ENCODE measurements at regions not wholly inside any gene's neighbourhood (a gene's known extent, or its start where the extent isn't known, plus 50 kb on each side); places are given as distances from the start of the nearest gene placed in this dataset.

DNA sequence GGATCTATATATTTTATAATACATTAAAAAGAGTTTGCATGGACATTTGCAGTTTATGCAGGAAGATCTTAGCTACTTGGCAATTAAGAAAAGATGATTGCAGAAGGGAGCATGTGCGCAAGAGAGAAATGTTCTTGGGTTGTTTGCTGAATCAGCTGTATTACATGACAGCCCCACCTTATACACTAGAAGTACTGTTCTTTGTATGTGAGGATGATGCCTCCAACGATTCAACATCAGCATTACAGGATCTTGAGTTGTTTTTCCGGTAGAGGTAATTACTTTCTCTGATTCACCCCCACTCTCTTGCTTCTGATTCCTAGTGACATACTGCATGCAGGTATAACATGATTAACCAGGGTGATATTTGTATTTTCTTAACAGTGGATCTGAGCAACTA is 140.8 kb downstream of the PCDH7 start:
- no peaks in the 10 kb centered on the region for H3K9me3 Mint-ChIP-seq (ENCODE audit: unreplicated experiment)
- TF ChIP-seq, protein P1, sequence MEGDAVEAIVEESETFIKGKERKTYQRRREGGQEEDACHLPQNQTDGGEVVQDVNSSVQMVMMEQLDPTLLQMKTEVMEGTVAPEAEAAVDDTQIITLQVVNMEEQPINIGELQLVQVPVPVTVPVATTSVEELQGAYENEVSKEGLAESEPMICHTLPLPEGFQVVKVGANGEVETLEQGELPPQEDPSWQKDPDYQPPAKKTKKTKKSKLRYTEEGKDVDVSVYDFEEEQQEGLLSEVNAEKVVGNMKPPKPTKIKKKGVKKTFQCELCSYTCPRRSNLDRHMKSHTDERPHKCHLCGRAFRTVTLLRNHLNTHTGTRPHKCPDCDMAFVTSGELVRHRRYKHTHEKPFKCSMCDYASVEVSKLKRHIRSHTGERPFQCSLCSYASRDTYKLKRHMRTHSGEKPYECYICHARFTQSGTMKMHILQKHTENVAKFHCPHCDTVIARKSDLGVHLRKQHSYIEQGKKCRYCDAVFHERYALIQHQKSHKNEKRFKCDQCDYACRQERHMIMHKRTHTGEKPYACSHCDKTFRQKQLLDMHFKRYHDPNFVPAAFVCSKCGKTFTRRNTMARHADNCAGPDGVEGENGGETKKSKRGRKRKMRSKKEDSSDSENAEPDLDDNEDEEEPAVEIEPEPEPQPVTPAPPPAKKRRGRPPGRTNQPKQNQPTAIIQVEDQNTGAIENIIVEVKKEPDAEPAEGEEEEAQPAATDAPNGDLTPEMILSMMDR (IDR thresholded peaks at IDR 0.05) = no peak

DNA sequence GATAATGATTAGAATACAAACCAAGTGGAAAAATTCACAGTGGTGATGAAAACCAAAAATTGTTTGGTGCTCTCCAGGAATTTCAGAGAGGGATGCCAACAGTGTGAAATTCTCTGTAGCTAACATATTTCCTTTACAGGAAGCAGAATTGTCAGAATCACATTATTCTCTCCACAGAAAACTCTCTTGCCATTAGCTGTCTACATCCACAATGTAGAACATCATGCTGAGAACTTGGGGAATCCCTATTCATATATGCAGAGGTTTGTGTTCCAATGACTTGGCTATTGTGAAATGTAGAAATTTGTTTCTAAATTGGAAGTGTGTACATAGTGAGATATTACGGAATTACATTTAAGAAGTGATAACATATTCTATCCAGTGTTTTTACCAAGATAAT is 142.0 kb downstream of the PCDH7 start:
- Mint-ChIP-seq H3K4me1 (ENCODE audit: unreplicated experiment) (peaks cover 80% of the 10 kb centered on the region), H3K27ac (ENCODE audit: unreplicated experiment) (no peak overlapping the region), H3K4me3 (ENCODE audit: unreplicated experiment) (no peak overlapping the region), H3K27me3 (ENCODE audit: unreplicated experiment) (no peaks in the 10 kb centered on the region), H3K9me3 (ENCODE audit: unreplicated experiment) (no peaks in the 10 kb centered on the region), H3K36me3 (ENCODE audit: unreplicated experiment) (no peaks in the 10 kb centered on the region)
- TF ChIP-seq, protein P1 (IDR thresholded peaks at IDR 0.05) = no peak
- no peak for DNase-seq (ENCODE audit: extremely low spot score, unreplicated experiment)

More for the DNA sequence above, 140.8 kb downstream of the PCDH7 start:
- no peak overlapping the region for H3K4me3 Mint-ChIP-seq (ENCODE audit: unreplicated experiment)
- no peaks in the 10 kb centered on the region for H3K27me3 Mint-ChIP-seq (ENCODE audit: unreplicated experiment)
- H3K36me3 Mint-ChIP-seq (ENCODE audit: unreplicated experiment) = no peaks in the 10 kb centered on the region
- H3K27ac Mint-ChIP-seq (ENCODE audit: unreplicated experiment) = no peak overlapping the region
- DNase-seq (ENCODE audit: extremely low spot score, unreplicated experiment) = no peak
- peaks cover 76% of the 10 kb centered on the region for H3K4me1 Mint-ChIP-seq (ENCODE audit: unreplicated experiment)

DNA sequence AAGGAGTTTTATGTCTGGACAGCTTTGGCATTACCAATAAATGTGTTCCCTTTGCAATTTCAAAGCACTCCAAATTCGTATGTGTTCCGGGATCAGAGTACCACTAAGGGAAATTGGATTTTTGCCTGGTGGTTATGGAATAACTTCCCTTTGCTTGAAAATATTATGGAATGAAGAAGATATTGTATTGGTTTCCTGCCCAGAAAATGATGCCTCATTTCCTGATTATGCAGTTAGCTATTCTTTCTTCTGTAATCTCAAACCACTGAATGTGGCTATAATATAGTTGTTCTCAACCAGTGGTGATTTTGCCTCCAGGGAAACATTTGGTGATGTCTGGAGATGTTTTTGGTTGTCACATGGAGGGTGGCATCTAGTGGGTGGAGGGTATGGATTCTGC is 142.9 kb downstream of the PCDH7 start:
- Mint-ChIP-seq H3K4me1 (ENCODE audit: unreplicated experiment) (peaks cover 76% of the 10 kb centered on the region), H3K9me3 (ENCODE audit: unreplicated experiment) (no peaks in the 10 kb centered on the region), H3K27ac (ENCODE audit: unreplicated experiment) (peak overlapping the region; percentile 74), H3K27me3 (ENCODE audit: unreplicated experiment) (no peaks in the 10 kb centered on the region), H3K36me3 (ENCODE audit: unreplicated experiment) (no peaks in the 10 kb centered on the region), H3K4me3 (ENCODE audit: unreplicated experiment) (no peak overlapping the region)
- TF ChIP-seq, protein P1 (IDR thresholded peaks at IDR 0.05) = no peak
- no peak for DNase-seq (ENCODE audit: extremely low spot score, unreplicated experiment)

DNA sequence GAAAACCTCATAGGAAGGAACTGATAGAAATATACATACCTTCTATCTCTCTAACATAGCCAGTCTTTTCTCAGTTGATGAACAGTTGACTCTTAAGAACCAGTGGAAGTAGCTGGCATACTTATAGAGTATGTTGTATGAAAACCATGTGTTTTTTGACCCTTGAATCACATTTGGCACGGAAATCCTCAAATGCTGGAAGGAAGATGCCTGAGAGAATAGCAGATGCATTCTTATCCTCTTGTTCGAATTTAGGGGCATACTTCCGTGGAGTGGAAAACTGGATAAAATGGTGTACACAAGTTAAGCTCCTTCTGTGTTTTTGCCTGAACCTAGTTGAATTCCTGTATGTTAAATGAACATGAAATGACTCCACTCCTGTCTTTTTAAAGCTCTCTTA is 145.5 kb downstream of the PCDH7 start:
- no peak for DNase-seq (ENCODE audit: extremely low spot score, unreplicated experiment)
- Mint-ChIP-seq H3K9me3 (ENCODE audit: unreplicated experiment) (no peaks in the 10 kb centered on the region), H3K36me3 (ENCODE audit: unreplicated experiment) (peaks cover 3% of the 10 kb centered on the region), H3K4me3 (ENCODE audit: unreplicated experiment) (no peak overlapping the region), H3K27me3 (ENCODE audit: unreplicated experiment) (no peaks in the 10 kb centered on the region), H3K27ac (ENCODE audit: unreplicated experiment) (peak overlapping the region; percentile 74), H3K4me1 (ENCODE audit: unreplicated experiment) (peaks cover 72% of the 10 kb centered on the region)
- TF ChIP-seq, protein P1 (IDR thresholded peaks at IDR 0.05) = no peak

DNA sequence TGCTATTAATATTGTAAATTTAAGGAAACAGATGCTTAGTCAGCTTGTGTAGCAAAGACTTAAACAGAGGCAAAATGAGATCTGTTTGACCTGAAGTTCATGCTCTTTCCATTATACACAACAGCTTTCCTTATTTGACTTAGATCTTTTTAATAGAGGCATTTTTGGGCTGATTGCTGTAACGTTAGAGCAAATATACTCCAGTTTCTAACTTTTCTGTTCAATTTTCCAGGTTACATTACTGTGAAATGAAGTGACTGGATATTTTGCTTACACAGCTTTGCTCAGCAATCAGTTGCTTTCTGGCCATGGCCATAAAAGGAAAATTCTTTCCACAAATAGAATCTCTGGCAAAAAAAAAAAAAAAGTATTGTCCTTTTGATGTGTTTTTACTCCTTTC is 146.2 kb downstream of the PCDH7 start:
- Mint-ChIP-seq H3K27me3 (ENCODE audit: unreplicated experiment) (no peaks in the 10 kb centered on the region), H3K27ac (ENCODE audit: unreplicated experiment) (peak overlapping the region; percentile 74), H3K4me1 (ENCODE audit: unreplicated experiment) (peaks cover 69% of the 10 kb centered on the region), H3K36me3 (ENCODE audit: unreplicated experiment) (peaks cover 6% of the 10 kb centered on the region), H3K9me3 (ENCODE audit: unreplicated experiment) (no peaks in the 10 kb centered on the region), H3K4me3 (ENCODE audit: unreplicated experiment) (peak overlapping the region; percentile 33)
- DNase-seq (ENCODE audit: extremely low spot score, unreplicated experiment) = no peak
- TF ChIP-seq, protein P1 (IDR thresholded peaks at IDR 0.05) = no peak
